Testis (tissue), 2 donors: ENCODE measurements at regions not wholly inside any gene's neighbourhood (a gene's known extent, or its start where the extent isn't known, plus 50 kb on each side); places are given as distances from the start of the nearest gene placed in this dataset.

Experiments used
- DNase-seq: peaks from one replicate; pipeline ENCODE4 v3.0.0-alpha.2; 2019
- H3K27ac ChIP-seq, 2 donors: fragments of 200-600 bp; sonication (generic); one replicate each; pipeline ENCODE4 v1.5.1; 2019
- H3K27me3 ChIP-seq: fragments of 200-600 bp; sonication (generic); one replicate; pipeline ENCODE4 v1.5.1; 2019
- H3K36me3 ChIP-seq: fragments of 200-600 bp; sonication (generic); one replicate; pipeline ENCODE4 v1.5.1; 2017; ENCODE audit warnings: low read depth; ENCODE audit errors: missing control alignments
- H3K4me1 ChIP-seq: fragments of 200-600 bp; sonication (generic); one replicate; pipeline ENCODE4 v1.5.1; 2019
- H3K4me3 ChIP-seq, 2 donors: fragments of 200-600 bp; sonication (generic); one replicate each; pipeline ENCODE4 v1.5.1; 2017 to 2019
- H3K9me3 ChIP-seq: fragments of 200-600 bp; sonication (generic); one replicate; pipeline ENCODE4 v1.5.1; 2017
- CTCF ChIP-seq, 3 experiments: fragments of 450-650 bp in 2 of 3; fragments of 200-600 bp in 1 of 3; sonication (generic) in 1 of 3; IDR thresholded peaks; one replicate each; pipeline ENCODE4 v1.5.1; 2016 to 2019; ENCODE audit warnings: antibody characterized with exemption in 3 of 3, mild to moderate bottlenecking in 2 of 3, moderate library complexity in 1 of 3
- POLR2A ChIP-seq: fragments of 450-650 bp; IDR thresholded peaks from one replicate; pipeline ENCODE4 v1.6.1; 2017; ENCODE audit warnings: antibody characterized with exemption, mild to moderate bottlenecking, moderate library complexity
- WGBS, 2 donors: methylation state at CpG; one replicate each; pipeline ENCODE4 v1.1.5; 2018; 5-methylcytosine and 5-hydroxymethylcytosine counted together
- intact Hi-C: fragments of 100-400 bp; cut with DNase I; formaldehyde crosslinking; loops from one replicate; pipeline ENCODE4 v1.15.1; 2023; ENCODE audit warnings: low total_unique reads

GRCh38 chr7:118713039-118713438 is 488.5 kb downstream of the ANKRD7 start:
- TF ChIP-seq POLR2A (no peak), CTCF (IDR thresholded peaks at IDR 0.05) (no peak)
- H3K4me1 ChIP-seq, result no peaks in the 10 kb centered on the region
- H3K36me3 ChIP-seq, result no peaks in the 10 kb centered on the region
- intact Hi-C loops, result no loop called here
- 82 to 86% methylated on average over 4 of the region's 4 CpGs for WGBS, 2 donors
- no peak overlapping the region for H3K4me3 ChIP-seq
- no peaks in the 10 kb centered on the region for H3K9me3 ChIP-seq
- H3K27me3 ChIP-seq, result no peaks in the 10 kb centered on the region
- no peak for DNase-seq
- H3K27ac ChIP-seq, result no peak overlapping the region

- Histone ChIP-seq H3K36me3 (no peaks in the 10 kb centered on the region), H3K4me3 (no peak overlapping the region), H3K9me3 (no peaks in the 10 kb centered on the region), H3K4me1 (no peaks in the 10 kb centered on the region), H3K27me3 (no peaks in the 10 kb centered on the region), H3K27ac (no peak overlapping the region)
- 66 to 77% methylated on average over 4 of the region's 4 CpGs for WGBS, 2 donors
- TF ChIP-seq POLR2A, result no peak
- no peak for TF ChIP-seq CTCF (IDR thresholded peaks at IDR 0.05)
- intact Hi-C loops, result no loop called here
- no peak for DNase-seq
Observed at GRCh38 chr7:118720632-118721031, 496.1 kb downstream of the ANKRD7 start.

- H3K9me3 ChIP-seq, result no peaks in the 10 kb centered on the region
- 37 to 64% methylated on average over 2 of the region's 2 CpGs for WGBS, 2 donors
- intact Hi-C loops, result no loop called here
- H3K27me3 ChIP-seq, result no peaks in the 10 kb centered on the region
- no peak overlapping the region for H3K4me3 ChIP-seq
- no peaks in the 10 kb centered on the region for H3K36me3 ChIP-seq
- no peak overlapping the region for H3K27ac ChIP-seq
- H3K4me1 ChIP-seq, result no peaks in the 10 kb centered on the region
- TF ChIP-seq POLR2A (no peak), CTCF (IDR thresholded peaks at IDR 0.05) (no peak)
- DNase-seq, result no peak
Observed at GRCh38 chr7:118731854-118732253, 507.4 kb downstream of the ANKRD7 start.

GRCh38 chr7:118734541-118734940 is 510.0 kb downstream of the ANKRD7 start:
- no peaks in the 10 kb centered on the region for H3K9me3 ChIP-seq
- H3K36me3 ChIP-seq, result no peaks in the 10 kb centered on the region
- no peaks in the 10 kb centered on the region for H3K27me3 ChIP-seq
- intact Hi-C loops, result no loop called here
- H3K27ac ChIP-seq, result no peak overlapping the region
- TF ChIP-seq CTCF (IDR thresholded peaks at IDR 0.05) (no peak), POLR2A (no peak)
- H3K4me3 ChIP-seq, result no peak overlapping the region
- DNase-seq, result no peak
- 51 to 58% methylated on average over 2 of the region's 2 CpGs for WGBS, 2 donors
- H3K4me1 ChIP-seq, result no peaks in the 10 kb centered on the region

GRCh38 chr7:118735441-118735840 is 510.9 kb downstream of the ANKRD7 start:
- DNase-seq, result no peak
- intact Hi-C loops, result no loop called here
- H3K27ac ChIP-seq, result no peak overlapping the region
- H3K27me3 ChIP-seq, result no peaks in the 10 kb centered on the region
- no peaks in the 10 kb centered on the region for H3K4me1 ChIP-seq
- H3K9me3 ChIP-seq, result no peaks in the 10 kb centered on the region
- no peaks in the 10 kb centered on the region for H3K36me3 ChIP-seq
- no peak overlapping the region for H3K4me3 ChIP-seq
- TF ChIP-seq POLR2A (no peak), CTCF (IDR thresholded peaks at IDR 0.05) (no peak)
